ENCODE measurements at regions not wholly inside any gene's neighbourhood (a gene's known extent, or its start where the extent isn't known, plus 50 kb on each side); places are given as distances from the start of the nearest gene placed in this dataset.

DNA sequence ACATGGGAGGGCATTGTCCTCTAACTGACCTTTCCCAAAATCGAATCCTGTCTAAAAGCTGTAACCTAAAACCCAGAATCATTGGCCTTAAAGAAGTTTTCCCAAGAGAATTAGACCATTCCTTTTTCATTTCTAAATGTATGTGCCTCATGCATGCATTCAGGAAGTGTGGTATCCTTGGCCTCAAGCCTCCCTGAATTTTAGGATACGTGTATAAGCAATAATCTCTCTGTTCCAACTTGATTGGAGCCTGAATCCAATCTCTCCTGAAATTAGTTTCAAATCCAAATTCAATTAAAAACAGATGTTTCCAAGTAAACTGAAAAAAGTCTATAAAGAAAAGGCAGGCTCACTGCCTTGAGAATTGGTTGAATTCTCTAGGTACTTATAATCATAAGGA, 86.0 kb upstream of the VEPH1 start:
- Histone ChIP-seq H3K4me3 (replicated peaks; ENCODE audit: insufficient read depth, low read length) (no peak overlapping the region), H3K27me3 (ENCODE audit: insufficient read depth, poor library complexity, severe bottlenecking) (peaks cover 5% of the 10 kb centered on the region), H3K27ac (replicated peaks) (no peak overlapping the region)
- no peak for TF ChIP-seq POLR2AphosphoS5 (IDR thresholded peaks at IDR 0.05; ENCODE audit: low read depth)
- TF ChIP-seq SPI1 (IDR thresholded peaks at IDR 0.05; ENCODE audit: borderline replicate concordance, low read depth): no peak
- no peak for TF ChIP-seq CTCF (IDR thresholded peaks at IDR 0.05; ENCODE audit: insufficient read depth, low read length)
- DNase-seq (ENCODE audit: low read depth in 1 of 2, low spot score in 1 of 2): no peak

DNA sequence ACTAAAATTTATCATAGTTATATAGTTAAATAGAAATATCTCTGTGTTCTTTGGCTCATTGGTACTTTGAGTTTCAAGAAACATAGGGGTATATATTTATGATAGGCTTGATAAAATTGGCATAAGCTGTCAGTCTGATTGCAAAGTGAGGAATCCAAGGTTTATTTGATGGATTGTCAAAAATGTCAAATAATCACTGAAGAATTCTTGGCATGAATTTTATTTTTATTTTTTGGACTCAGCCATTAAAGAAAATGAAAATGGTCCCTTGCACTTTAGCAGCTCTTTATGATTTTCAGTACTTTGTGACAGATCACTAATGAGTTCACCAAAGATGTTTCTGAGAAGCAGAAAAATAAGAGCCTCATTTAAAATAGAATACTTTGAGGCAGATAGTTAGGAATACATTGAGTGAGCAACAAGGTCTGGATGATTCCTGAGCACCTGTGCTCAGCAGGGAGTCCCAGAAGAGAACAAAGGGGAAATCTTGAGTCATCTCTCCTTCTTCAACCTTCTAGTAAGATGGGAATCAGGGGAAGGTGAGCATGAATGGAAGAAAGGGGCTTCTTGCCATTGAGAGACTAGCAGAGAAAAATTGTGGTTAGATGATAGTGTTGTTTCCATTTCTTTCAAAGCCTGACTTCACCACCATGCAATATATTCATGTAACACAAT, 85.3 kb upstream of the VEPH1 start:
- Histone ChIP-seq H3K4me3 (replicated peaks; ENCODE audit: insufficient read depth, low read length) (no peak overlapping the region), H3K27ac (replicated peaks) (no peak overlapping the region), H3K27me3 (ENCODE audit: insufficient read depth, poor library complexity, severe bottlenecking) (peaks cover 5% of the 10 kb centered on the region)
- DNase-seq (ENCODE audit: low read depth in 1 of 2, low spot score in 1 of 2): no peak
- no peak for TF ChIP-seq REST (IDR thresholded peaks at IDR 0.05; ENCODE audit: insufficient replicate concordance, low read depth)
- no peak for TF ChIP-seq CTCF (IDR thresholded peaks at IDR 0.05; ENCODE audit: insufficient read depth, low read length)
- no peak for TF ChIP-seq POLR2AphosphoS5 (IDR thresholded peaks at IDR 0.05; ENCODE audit: low read depth)
- no peak for TF ChIP-seq SPI1 (IDR thresholded peaks at IDR 0.05; ENCODE audit: borderline replicate concordance, low read depth)
- TF ChIP-seq GABPA (IDR thresholded peaks at IDR 0.05; ENCODE audit: low read depth): no peak

GRCh38 chr3:157586293-157586692, 83.1 kb upstream of the VEPH1 start:
- Histone ChIP-seq H3K27me3 (ENCODE audit: insufficient read depth, poor library complexity, severe bottlenecking) (peaks cover 5% of the 10 kb centered on the region), H3K4me3 (replicated peaks; ENCODE audit: insufficient read depth, low read length) (no peak overlapping the region), H3K27ac (replicated peaks) (no peak overlapping the region)
- no peak for DNase-seq (ENCODE audit: low read depth in 1 of 2, low spot score in 1 of 2)
- TF ChIP-seq GABPA (IDR thresholded peaks at IDR 0.05; ENCODE audit: low read depth) (no peak), SPI1 (IDR thresholded peaks at IDR 0.05; ENCODE audit: borderline replicate concordance, low read depth) (peak; percentile 90), CTCF (IDR thresholded peaks at IDR 0.05; ENCODE audit: insufficient read depth, low read length) (no peak), REST (IDR thresholded peaks at IDR 0.05; ENCODE audit: insufficient replicate concordance, low read depth) (no peak), POLR2AphosphoS5 (IDR thresholded peaks at IDR 0.05; ENCODE audit: low read depth) (no peak)

DNA sequence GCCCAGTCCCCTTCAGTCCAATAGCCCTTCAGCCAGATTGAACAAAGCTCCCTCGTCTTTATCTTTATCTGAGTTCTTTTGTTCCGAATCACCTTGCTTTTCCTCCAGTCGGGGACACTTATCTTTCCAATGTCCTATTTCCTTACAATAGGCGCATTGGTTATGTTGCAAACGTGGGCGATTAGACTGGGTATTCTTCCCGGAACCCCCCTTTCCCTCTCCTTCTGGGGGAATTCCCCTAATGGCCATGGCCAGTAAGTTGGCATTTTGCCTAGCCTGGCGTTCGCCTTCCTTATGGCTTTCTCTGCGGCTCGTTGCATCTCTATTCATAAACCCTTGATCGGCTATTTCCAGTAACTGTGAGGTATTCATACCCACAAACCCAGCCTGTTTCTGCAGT, 82.2 kb upstream of the VEPH1 start:
- H3K4me3 ChIP-seq (replicated peaks; ENCODE audit: insufficient read depth, low read length): no peak overlapping the region
- DNase-seq (ENCODE audit: low read depth in 1 of 2, low spot score in 1 of 2): no peak
- no peak overlapping the region for H3K27ac ChIP-seq (replicated peaks)
- peaks cover 4% of the 10 kb centered on the region for H3K27me3 ChIP-seq (ENCODE audit: insufficient read depth, poor library complexity, severe bottlenecking)
- TF ChIP-seq POLR2AphosphoS5 (IDR thresholded peaks at IDR 0.05; ENCODE audit: low read depth) (no peak), SPI1 (IDR thresholded peaks at IDR 0.05; ENCODE audit: borderline replicate concordance, low read depth) (no peak)

Measured in HL-60 (cell line).